A673 (cell line): ENCODE measurements at regions not wholly inside any gene's neighbourhood (a gene's known extent, or its start where the extent isn't known, plus 50 kb on each side); places are given as distances from the start of the nearest gene placed in this dataset.

Source experiments
- BruUV-seq: library from RNA; stranded (reverse); fragments of 400-500 nt; replicated peaks from 2 replicates; lab custom pipeline; 2021; lab: Mats Ljungman, UMichigan
- CTCF ChIA-PET: fragments of 300-600 bp; sonication (Branson Sonifier 250); formaldehyde crosslinking; loops from one replicate; lab custom pipeline; 2022; ENCODE audit warnings: antibody characterized with exemption; lab: Charles Lee
- POLR2A ChIA-PET: fragments of 300-600 bp; sonication (Branson Sonifier 250); formaldehyde crosslinking; loops from one replicate; lab custom pipeline; 2022; ENCODE audit warnings: antibody characterized with exemption; ENCODE audit not compliant: low non-redundant PET; lab: Charles Lee
- DNase-seq: peaks from one replicate; pipeline ENCODE4 v3.0.0-alpha.2; 2015; ENCODE audit warnings: low spot score
- H3K27ac ChIP-seq: fragments of 200-600 bp; sonication (generic); 2 replicates; pipeline ENCODE4 v1.5.1; 2016; ENCODE audit warnings: mixed run types, low read depth, mild to moderate bottlenecking, mixed read lengths, antibody characterized with exemption, low read length; ENCODE audit not compliant: poor library complexity, severe bottlenecking
- H3K27me3 ChIP-seq: fragments of 200-600 bp; sonication (generic); replicated peaks from 2 replicates; pipeline ENCODE4 v1.6.1; 2017; ENCODE audit warnings: mixed run types, low read depth, mild to moderate bottlenecking, mixed read lengths, antibody characterized with exemption, low read length; ENCODE audit not compliant: insufficient read depth, poor library complexity
- H3K36me3 ChIP-seq: fragments of 200-600 bp; sonication (generic); 2 replicates; pipeline ENCODE4 v1.6.1; 2016; ENCODE audit warnings: mixed run types, mild to moderate bottlenecking, mixed read lengths, antibody characterized with exemption, low read length; ENCODE audit not compliant: insufficient read depth, poor library complexity, severe bottlenecking
- H3K4me1 ChIP-seq: fragments of 200-600 bp; sonication (generic); 2 replicates; pipeline ENCODE4 v1.6.1; 2017; ENCODE audit warnings: mixed run types, mild to moderate bottlenecking, mixed read lengths, antibody characterized with exemption, low read length; ENCODE audit not compliant: insufficient read depth, poor library complexity, severe bottlenecking
- H3K4me3 ChIP-seq: fragments of 200-600 bp; sonication (generic); 2 replicates; pipeline ENCODE4 v1.5.1; 2016; ENCODE audit warnings: low read depth, mixed run types, mild to moderate bottlenecking, mixed read lengths, low read length; ENCODE audit not compliant: poor library complexity, severe bottlenecking
- H3K9me3 ChIP-seq: fragments of 200-600 bp; sonication (generic); 2 replicates; pipeline ENCODE4 v1.6.1; 2016; ENCODE audit warnings: mixed run types, low read depth, mild to moderate bottlenecking, mixed read lengths, antibody characterized with exemption, low read length; ENCODE audit not compliant: poor library complexity, severe bottlenecking
- CTCF ChIP-seq: fragments of 300-800, 200-600 bp; sonication (generic); conservative IDR thresholded peaks from 2 replicates; pipeline ENCODE4 v1.5.1; 2017; ENCODE audit warnings: low read depth, mild to moderate bottlenecking, antibody characterized with exemption, low read length, moderate library complexity, mixed read lengths
- EZH2 ChIP-seq: fragments of 200-600 bp; sonication (generic); IDR thresholded peaks from 2 replicates; pipeline ENCODE4 v1.6.1; 2017; ENCODE audit warnings: borderline replicate concordance, low read depth, mild to moderate bottlenecking, mixed read lengths, antibody characterized with exemption, low read length; ENCODE audit not compliant: poor library complexity, severe bottlenecking
- intact Hi-C: fragments of 100-400 bp; cut with micrococcal nuclease; formaldehyde crosslinking; loops from one replicate; pipeline ENCODE4 v1.10.0; 2022; ENCODE audit not compliant: unreplicated experiment

- Histone ChIP-seq H3K9me3 (no peaks in the 10 kb centered on the region), H3K36me3 (no peaks in the 10 kb centered on the region), H3K4me3 (no peak overlapping the region), H3K4me1 (peaks cover 10% of the 10 kb centered on the region), H3K27me3 (no peaks in the 10 kb centered on the region), H3K27ac (no peak overlapping the region)
- POLR2A ChIA-PET: no interaction called here
- CTCF ChIA-PET: no interaction called here
- intact Hi-C loops: no loop called here
- no peak for DNase-seq
- no TSS peak for BruUV-seq
- no peak for TF ChIP-seq CTCF
- no peak for TF ChIP-seq EZH2
Observed at GRCh38 chr14:29458547-29458946, 469.1 kb downstream of the PRKD1 start.

- Histone ChIP-seq H3K9me3 (no peaks in the 10 kb centered on the region), H3K27me3 (no peaks in the 10 kb centered on the region), H3K4me1 (peaks cover 12% of the 10 kb centered on the region), H3K36me3 (no peaks in the 10 kb centered on the region), H3K4me3 (no peak overlapping the region), H3K27ac (no peak overlapping the region)
- DNase-seq: no peak
- ChIA-PET POLR2A (interaction anchor here (0.5 kb wide), 1 partner anchor 131 kb away, joined by 16 read pairs; no protein-coding TSS in a partner anchor), CTCF (no interaction called here)
- BruUV-seq: no TSS peak
- TF ChIP-seq CTCF: no peak
- TF ChIP-seq EZH2: no peak
- intact Hi-C loops: no loop called here
Observed at GRCh38 chr14:29459531-29459930, 468.1 kb downstream of the PRKD1 start.

GRCh38 chr14:29459969-29460560 lies 467.6 kb downstream of the PRKD1 start:
- ChIA-PET CTCF (no interaction called here), POLR2A (no interaction called here)
- intact Hi-C loops: loop anchor here (2.0 to 5.0 kb wide), 2 partner anchors 61 to 218 kb away; no protein-coding TSS in a partner anchor
- Histone ChIP-seq H3K4me1 (peaks cover 13% of the 10 kb centered on the region), H3K27me3 (peaks cover 2% of the 10 kb centered on the region), H3K4me3 (no peak overlapping the region), H3K9me3 (no peaks in the 10 kb centered on the region), H3K27ac (no peak overlapping the region), H3K36me3 (no peaks in the 10 kb centered on the region)
- no TSS peak for BruUV-seq
- DNase-seq: no peak
- TF ChIP-seq CTCF: no peak
- no peak for TF ChIP-seq EZH2
